Endodermal cell (in vitro differentiated cells): ENCODE measurements at regions not wholly inside any gene's neighbourhood (a gene's known extent, or its start where the extent isn't known, plus 50 kb on each side); places are given as distances from the start of the nearest gene placed in this dataset.

ENCODE experiments used
- DNase-seq: peaks from one replicate; pipeline ENCODE4 v3.0.0-alpha.2; 2017
- H3K27ac ChIP-seq: 2 replicates; pipeline ENCODE4 v1.5.1; 2013; ENCODE audit warnings: mild to moderate bottlenecking, low read depth, low read length, moderate library complexity
- H3K27me3 ChIP-seq: 2 replicates; pipeline ENCODE4 v1.6.1; 2013; ENCODE audit warnings: mild to moderate bottlenecking, low read length, moderate library complexity; ENCODE audit not compliant: insufficient read depth, control insufficient read depth, poor library complexity, severe bottlenecking
- H3K36me3 ChIP-seq: 2 replicates; pipeline ENCODE4 v1.7.0; 2013; ENCODE audit warnings: mild to moderate bottlenecking, low read length, moderate library complexity; ENCODE audit not compliant: control insufficient read depth, insufficient read depth
- H3K4me1 ChIP-seq: one replicate; pipeline ENCODE4 v1.7.0; 2013; ENCODE audit warnings: low read length; ENCODE audit not compliant: control insufficient read depth, insufficient read depth
- H3K4me3 ChIP-seq: 2 replicates; pipeline ENCODE4 v1.5.1; 2013; ENCODE audit warnings: mild to moderate bottlenecking, low read length, moderate library complexity
- H3K9ac ChIP-seq: 2 replicates; pipeline ENCODE4 v1.6.1; 2013; ENCODE audit warnings: mild to moderate bottlenecking, low read length, moderate library complexity; ENCODE audit not compliant: poor library complexity, severe bottlenecking; ENCODE audit errors: extremely low read depth
- H3K9me3 ChIP-seq: 2 replicates; pipeline ENCODE4 v1.6.1; 2013; ENCODE audit warnings: mild to moderate bottlenecking, low read length, moderate library complexity; ENCODE audit not compliant: control insufficient read depth
- H3K27ac Mint-ChIP-seq: 2 replicates; pipeline ENCODE4 v1.8.0; 2020; ENCODE audit warnings: mixed read lengths
- H3K27me3 Mint-ChIP-seq: 2 replicates; pipeline ENCODE4 v1.8.0; 2021; ENCODE audit warnings: mild to moderate bottlenecking, mixed read lengths; ENCODE audit not compliant: insufficient read depth
- H3K36me3 Mint-ChIP-seq: 2 replicates; pipeline ENCODE4 v1.8.0; 2020; ENCODE audit warnings: low read depth, mixed read lengths
- H3K4me1 Mint-ChIP-seq: 2 replicates; pipeline ENCODE4 v1.8.0; 2020; ENCODE audit warnings: mixed read lengths
- H3K4me3 Mint-ChIP-seq: 2 replicates; pipeline ENCODE4 v1.8.0; 2020; ENCODE audit warnings: mild to moderate bottlenecking, moderate library complexity, mixed read lengths
- H3K9me3 Mint-ChIP-seq: 2 replicates; pipeline ENCODE4 v1.8.0; 2020; ENCODE audit warnings: mild to moderate bottlenecking, mixed read lengths
- WGBS, 2 experiments: methylation state at CpG; one replicate each; pipeline versions ENCODE4 v1.1.5 to v1.1.7; 2013; ENCODE audit warnings: missing lambda C conversion rate in 2 of 2, mixed read lengths in 1 of 2; ENCODE audit not compliant: insufficient coverage in 1 of 2, insufficient read length in 1 of 2; 5-methylcytosine and 5-hydroxymethylcytosine counted together
- TF ChIP-seq, protein P1 (sequence below): fragments of 200-600 bp; sonication (generic); conservative IDR thresholded peaks from 2 replicates; pipeline ENCODE4 v1.5.0; 2021; ENCODE audit warnings: antibody characterized with exemption, mild to moderate bottlenecking

DNA sequence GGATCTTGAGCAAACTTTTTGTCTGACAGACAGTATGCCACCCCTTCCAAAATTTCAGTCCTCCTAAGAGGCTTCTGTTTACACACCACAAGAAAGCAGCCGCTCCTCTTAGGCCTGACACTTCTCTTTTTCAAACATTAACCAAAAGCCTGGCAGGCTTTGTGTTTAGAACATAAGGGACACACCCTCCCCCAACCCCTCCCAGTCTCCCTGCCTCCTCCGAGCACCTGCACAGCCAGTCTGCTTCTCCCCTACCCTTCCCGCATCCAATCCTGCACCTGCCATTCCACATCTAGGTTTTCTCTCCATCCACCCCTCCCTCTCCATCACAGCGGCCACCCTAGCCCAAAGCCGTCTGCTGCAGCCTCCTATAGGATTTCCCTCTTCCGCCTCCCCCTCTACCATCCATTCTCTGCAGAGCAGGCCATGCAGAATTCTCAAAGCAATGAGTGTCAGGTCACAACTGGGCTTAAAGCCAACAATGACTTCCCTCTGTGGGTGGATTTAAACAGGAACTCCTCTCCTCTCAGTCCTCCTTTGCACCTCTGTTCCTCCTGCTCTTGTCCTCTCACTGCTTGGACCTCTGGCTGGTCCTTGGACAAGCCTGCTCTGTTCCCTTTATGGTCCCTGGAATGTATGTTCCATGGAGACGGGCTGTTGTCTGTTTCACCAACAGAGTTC lies 478.2 kb downstream of the NPHP4 start:
- no peak overlapping the region for H3K27ac ChIP-seq
- TF ChIP-seq, protein P1, sequence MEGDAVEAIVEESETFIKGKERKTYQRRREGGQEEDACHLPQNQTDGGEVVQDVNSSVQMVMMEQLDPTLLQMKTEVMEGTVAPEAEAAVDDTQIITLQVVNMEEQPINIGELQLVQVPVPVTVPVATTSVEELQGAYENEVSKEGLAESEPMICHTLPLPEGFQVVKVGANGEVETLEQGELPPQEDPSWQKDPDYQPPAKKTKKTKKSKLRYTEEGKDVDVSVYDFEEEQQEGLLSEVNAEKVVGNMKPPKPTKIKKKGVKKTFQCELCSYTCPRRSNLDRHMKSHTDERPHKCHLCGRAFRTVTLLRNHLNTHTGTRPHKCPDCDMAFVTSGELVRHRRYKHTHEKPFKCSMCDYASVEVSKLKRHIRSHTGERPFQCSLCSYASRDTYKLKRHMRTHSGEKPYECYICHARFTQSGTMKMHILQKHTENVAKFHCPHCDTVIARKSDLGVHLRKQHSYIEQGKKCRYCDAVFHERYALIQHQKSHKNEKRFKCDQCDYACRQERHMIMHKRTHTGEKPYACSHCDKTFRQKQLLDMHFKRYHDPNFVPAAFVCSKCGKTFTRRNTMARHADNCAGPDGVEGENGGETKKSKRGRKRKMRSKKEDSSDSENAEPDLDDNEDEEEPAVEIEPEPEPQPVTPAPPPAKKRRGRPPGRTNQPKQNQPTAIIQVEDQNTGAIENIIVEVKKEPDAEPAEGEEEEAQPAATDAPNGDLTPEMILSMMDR: no peak
- peaks cover 19% of the 10 kb centered on the region for H3K9me3 ChIP-seq
- H3K4me1 ChIP-seq: peaks cover 6% of the 10 kb centered on the region
- peaks cover 19% of the 10 kb centered on the region for H3K4me1 Mint-ChIP-seq
- peaks cover 20% of the 10 kb centered on the region for H3K9me3 Mint-ChIP-seq
- H3K27me3 ChIP-seq: no peaks in the 10 kb centered on the region
- H3K27me3 Mint-ChIP-seq: peaks cover 17% of the 10 kb centered on the region
- peaks cover 1% of the 10 kb centered on the region for H3K36me3 Mint-ChIP-seq
- H3K36me3 ChIP-seq: no peaks in the 10 kb centered on the region
- no peak overlapping the region for H3K4me3 ChIP-seq
- 89 to 100% methylated on average over 3 to 7 of the region's 7 CpGs for WGBS, 2 experiments
- H3K27ac Mint-ChIP-seq: no peak overlapping the region
- no peak overlapping the region for H3K9ac ChIP-seq
- H3K4me3 Mint-ChIP-seq: no peak overlapping the region
- no peak for DNase-seq

DNA sequence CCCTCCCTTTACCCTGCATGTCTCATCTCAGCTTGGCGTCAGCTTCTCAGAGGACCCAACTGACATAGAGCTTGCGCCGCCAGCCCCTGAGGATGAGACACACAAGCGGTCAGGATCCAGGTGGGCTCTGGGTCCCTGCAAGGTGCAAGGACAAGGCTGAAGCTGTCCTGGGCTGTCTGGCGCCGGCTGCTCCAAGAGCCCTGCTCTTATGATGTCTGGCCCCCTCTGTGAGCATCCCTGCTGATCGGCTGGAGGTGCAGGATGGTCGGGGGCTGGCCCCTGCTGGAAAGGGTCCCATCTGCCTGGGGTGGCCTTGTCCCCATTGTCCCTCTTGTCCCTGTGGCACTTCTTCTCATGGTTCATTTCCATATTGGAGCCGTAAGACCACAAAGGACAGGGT lies 479.0 kb downstream of the NPHP4 start:
- Histone ChIP-seq H3K4me1 (peaks cover 6% of the 10 kb centered on the region), H3K27me3 (no peaks in the 10 kb centered on the region), H3K9me3 (peaks cover 16% of the 10 kb centered on the region), H3K36me3 (no peaks in the 10 kb centered on the region), H3K4me3 (no peak overlapping the region), H3K27ac (no peak overlapping the region), H3K9ac (no peak overlapping the region)
- H3K36me3 Mint-ChIP-seq: peaks cover 1% of the 10 kb centered on the region
- no peak for DNase-seq
- no peak overlapping the region for H3K4me3 Mint-ChIP-seq
- peaks cover 24% of the 10 kb centered on the region for H3K4me1 Mint-ChIP-seq
- H3K27me3 Mint-ChIP-seq: peaks cover 17% of the 10 kb centered on the region
- TF ChIP-seq, protein P1: no peak
- no peak overlapping the region for H3K27ac Mint-ChIP-seq
- H3K9me3 Mint-ChIP-seq: peaks cover 13% of the 10 kb centered on the region
- 92 to 96% methylated on average over 5 to 9 of the region's 9 CpGs for WGBS, 2 experiments

DNA sequence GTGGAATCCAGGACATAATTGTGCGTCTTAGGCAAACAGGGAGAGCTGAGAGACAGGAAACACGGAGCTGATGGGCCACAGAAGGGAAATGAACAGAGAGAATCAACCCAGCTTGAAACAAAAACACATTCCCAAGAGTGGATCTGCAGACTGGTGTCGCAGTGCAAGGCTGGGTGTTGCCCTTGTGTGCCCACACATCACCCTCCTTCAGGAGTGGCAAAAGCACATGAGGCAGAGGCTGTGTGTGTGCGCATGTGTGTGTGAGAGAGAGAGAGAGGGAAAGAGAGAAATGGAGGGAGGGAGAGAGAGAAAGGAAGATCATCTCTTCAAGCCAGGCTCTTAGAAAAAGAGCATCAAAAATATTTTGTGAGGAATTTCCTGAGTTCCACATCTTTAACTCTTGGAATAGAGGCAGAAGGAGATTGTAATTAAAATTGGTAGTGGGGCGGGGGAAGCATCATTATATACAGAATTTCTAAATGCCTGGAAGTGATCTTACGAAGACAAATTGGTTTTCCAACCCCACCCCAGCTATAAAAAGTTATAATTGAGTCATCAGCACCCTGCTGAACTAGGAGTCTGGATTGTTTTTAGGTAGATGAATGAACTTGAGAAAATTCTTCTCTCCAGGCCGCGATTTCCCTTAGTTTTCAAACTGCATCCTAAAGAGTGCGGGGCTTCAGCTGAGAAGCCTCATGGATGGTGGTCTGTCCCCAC lies 480.7 kb downstream of the NPHP4 start:
- Histone ChIP-seq H3K27ac (no peak overlapping the region), H3K27me3 (no peaks in the 10 kb centered on the region), H3K4me3 (no peak overlapping the region), H3K36me3 (no peaks in the 10 kb centered on the region), H3K9ac (no peak overlapping the region), H3K4me1 (peaks cover 6% of the 10 kb centered on the region), H3K9me3 (peaks cover 6% of the 10 kb centered on the region)
- DNase-seq: no peak
- H3K9me3 Mint-ChIP-seq: peaks cover 5% of the 10 kb centered on the region
- TF ChIP-seq, protein P1: no peak
- peaks cover 15% of the 10 kb centered on the region for H3K27me3 Mint-ChIP-seq
- WGBS, 2 experiments: 89 to 94% methylated on average over 5 to 9 of the region's 9 CpGs
- no peak overlapping the region for H3K27ac Mint-ChIP-seq
- no peak overlapping the region for H3K4me3 Mint-ChIP-seq
- H3K36me3 Mint-ChIP-seq: no peaks in the 10 kb centered on the region
- peaks cover 25% of the 10 kb centered on the region for H3K4me1 Mint-ChIP-seq
